PC-3 (cell line): ENCODE measurements at regions not wholly inside any gene's neighbourhood (a gene's known extent, or its start where the extent isn't known, plus 50 kb on each side); places are given as distances from the start of the nearest gene placed in this dataset.

Experiments
- ATAC-seq: fragments of 200-7000 bp; cut with Tn5 transposase; 2 replicates; pipeline ENCODE4 v1.9.1; 2020; ENCODE audit warnings: mild to moderate bottlenecking, moderate library complexity
- BruUV-seq: library from RNA; stranded (reverse); fragments of 400-500 nt; replicated peaks from 2 replicates; lab custom pipeline; 2021; lab: Mats Ljungman, UMichigan
- CTCF ChIA-PET: fragments of 300-600 bp; sonication (Branson Sonifier 250); formaldehyde crosslinking; loops from one replicate; lab custom pipeline; 2022; ENCODE audit warnings: antibody characterized with exemption; lab: Charles Lee
- POLR2A ChIA-PET: fragments of 300-600 bp; sonication (Branson Sonifier 250); formaldehyde crosslinking; loops from one replicate; lab custom pipeline; 2022; ENCODE audit warnings: antibody characterized with exemption; ENCODE audit not compliant: unreplicated experiment; lab: Charles Lee
- DNase-seq: peaks from one replicate; pipeline ENCODE4 v3.0.0-alpha.2; 2015
- H2AFZ ChIP-seq: fragments of 300-600 bp; sonication (generic); 2 replicates; pipeline ENCODE4 v1.6.0; 2016; ENCODE audit warnings: antibody characterized with exemption, low read length
- H3F3A ChIP-seq: fragments of 300-600 bp; sonication (generic); one replicate; pipeline ENCODE4 v1.6.0; 2017; ENCODE audit warnings: antibody characterized with exemption, low read length, control low read depth, mild to moderate bottlenecking; ENCODE audit not compliant: unreplicated experiment
- H3K27ac ChIP-seq: fragments of 300-600 bp; sonication (generic); 2 replicates; pipeline ENCODE4 v1.5.1; 2016; ENCODE audit warnings: mild to moderate bottlenecking, low read length
- H3K27me3 ChIP-seq: fragments of 300-600 bp; sonication (generic); 2 replicates; pipeline ENCODE4 v1.6.1; 2016; ENCODE audit warnings: low read length, mixed read lengths
- H3K36me3 ChIP-seq: fragments of 300-600 bp; sonication (generic); 2 replicates; pipeline ENCODE4 v1.6.1; 2016; ENCODE audit warnings: low read depth, mixed run types, low read length, mixed read lengths
- H3K4me1 ChIP-seq: fragments of 300-600 bp; sonication (generic); 2 replicates; pipeline ENCODE4 v1.5.1; 2016; ENCODE audit warnings: low read length; ENCODE audit not compliant: insufficient read depth
- H3K4me2 ChIP-seq: fragments of 300-600 bp; sonication (generic); 2 replicates; pipeline ENCODE4 v1.6.0; 2016; ENCODE audit warnings: low read length
- H3K4me3 ChIP-seq: fragments of 300-600 bp; sonication (generic); 2 replicates; pipeline ENCODE4 v1.5.1; 2016; ENCODE audit warnings: mild to moderate bottlenecking, low read length, mixed read lengths
- H3K79me2 ChIP-seq: fragments of 300-600 bp; sonication (generic); 2 replicates; pipeline ENCODE4 v1.6.1; 2017; ENCODE audit warnings: low read length, mixed read lengths
- H3K9ac ChIP-seq: fragments of 300-600 bp; sonication (generic); 2 replicates; pipeline ENCODE4 v1.6.0; 2016; ENCODE audit warnings: mild to moderate bottlenecking, low read length
- H3K9me2 ChIP-seq: fragments of 300-600 bp; sonication (generic); replicated peaks from 2 replicates; pipeline ENCODE4 v1.6.1; 2016; ENCODE audit warnings: mixed run types, low read length, mixed read lengths
- H3K9me3 ChIP-seq: fragments of 300-600 bp; sonication (generic); 2 replicates; pipeline ENCODE4 v1.6.1; 2016; ENCODE audit warnings: low read length, mixed read lengths
- H4K20me1 ChIP-seq: fragments of 300-600 bp; sonication (generic); 2 replicates; pipeline ENCODE4 v1.6.1; 2016; ENCODE audit warnings: low read length, mixed read lengths
- CTCF ChIP-seq: fragments of 300-600 bp; sonication (generic); conservative IDR thresholded peaks from 2 replicates; pipeline ENCODE4 v1.5.1; 2017; ENCODE audit warnings: antibody characterized with exemption, low read depth, mild to moderate bottlenecking, low read length
- EZH2 ChIP-seq: fragments of 300-600 bp; sonication (generic); IDR thresholded peaks from one replicate; pipeline ENCODE4 v1.6.1; 2017; ENCODE audit warnings: antibody characterized with exemption, mild to moderate bottlenecking, low read length; ENCODE audit not compliant: unreplicated experiment
- EZH2phosphoT487 ChIP-seq: fragments of 300-600 bp; sonication (generic); IDR thresholded peaks from 2 replicates; pipeline ENCODE4 v1.6.1; 2018; ENCODE audit warnings: mild to moderate bottlenecking, antibody characterized with exemption, low read length, borderline replicate concordance
- intact Hi-C: fragments of 100-400 bp; cut with micrococcal nuclease; formaldehyde crosslinking; loops from 2 replicates; pipeline ENCODE4 v1.9.0; 2023

- no peak overlapping the region for H3K4me3 ChIP-seq
- no peak for DNase-seq
- TF ChIP-seq EZH2phosphoT487 (no peak), EZH2 (no peak), CTCF (no peak)
- H3K36me3 ChIP-seq: no peaks in the 10 kb centered on the region
- POLR2A ChIA-PET: no interaction called here
- no peaks in the 10 kb centered on the region for H3F3A ChIP-seq
- no peaks in the 10 kb centered on the region for H3K27me3 ChIP-seq
- no peaks in the 10 kb centered on the region for H3K79me2 ChIP-seq
- CTCF ChIA-PET: no interaction called here
- BruUV-seq: no TSS peak
- intact Hi-C loops: no loop called here
- H3K9me3 ChIP-seq: peaks cover 6% of the 10 kb centered on the region; the same call in 1 of the 2 replicates
- no peak overlapping the region for H2AFZ ChIP-seq
- no peaks in the 10 kb centered on the region for H3K9me2 ChIP-seq
- no peaks in the 10 kb centered on the region for H3K4me1 ChIP-seq
- no peak overlapping the region for H3K9ac ChIP-seq
- no peak overlapping the region for H3K4me2 ChIP-seq
- ATAC-seq: no peak
- H4K20me1 ChIP-seq: no peaks in the 10 kb centered on the region
- no peak overlapping the region for H3K27ac ChIP-seq
Observed at GRCh38 chr2:22406625-22407024, 978.4 kb upstream of the KLHL29 start.

GRCh38 chr2:22420076-22420475 is 964.9 kb upstream of the KLHL29 start:
- H4K20me1 ChIP-seq: no peaks in the 10 kb centered on the region
- H3K9me3 ChIP-seq: peaks cover 4% of the 10 kb centered on the region; the same call in 1 of the 2 replicates
- no peak overlapping the region for H3K9ac ChIP-seq
- H3K27me3 ChIP-seq: no peaks in the 10 kb centered on the region
- no peak overlapping the region for H3K4me2 ChIP-seq
- no peak for DNase-seq
- no peaks in the 10 kb centered on the region for H3K9me2 ChIP-seq
- intact Hi-C loops: no loop called here
- no peaks in the 10 kb centered on the region for H3K4me1 ChIP-seq
- no peak for TF ChIP-seq EZH2
- TF ChIP-seq EZH2phosphoT487: no peak
- TF ChIP-seq CTCF: no peak
- H3K79me2 ChIP-seq: no peaks in the 10 kb centered on the region
- no peak overlapping the region for H3K4me3 ChIP-seq
- no peak for ATAC-seq
- CTCF ChIA-PET: no interaction called here
- BruUV-seq: no TSS peak
- H3K27ac ChIP-seq: no peak overlapping the region
- no peaks in the 10 kb centered on the region for H3K36me3 ChIP-seq
- POLR2A ChIA-PET: no interaction called here
- no peak overlapping the region for H2AFZ ChIP-seq
- H3F3A ChIP-seq: no peaks in the 10 kb centered on the region

- Histone ChIP-seq H3K4me1 (no peaks in the 10 kb centered on the region), H3K9me2 (no peaks in the 10 kb centered on the region), H2AFZ (no peak overlapping the region), H3K9me3 (peaks cover 3% of the 10 kb centered on the region; the same call in 1 of the 2 replicates), H3K9ac (no peak overlapping the region), H3K4me3 (no peak overlapping the region), H3K36me3 (no peaks in the 10 kb centered on the region), H4K20me1 (no peaks in the 10 kb centered on the region), H3K27me3 (no peaks in the 10 kb centered on the region), H3K27ac (no peak overlapping the region), H3F3A (no peaks in the 10 kb centered on the region), H3K79me2 (no peaks in the 10 kb centered on the region), H3K4me2 (no peak overlapping the region)
- DNase-seq (no peak), ATAC-seq (no peak)
- no TSS peak for BruUV-seq
- ChIA-PET CTCF (no interaction called here), POLR2A (no interaction called here)
- TF ChIP-seq EZH2: no peak
- no peak for TF ChIP-seq EZH2phosphoT487
- no peak for TF ChIP-seq CTCF
- intact Hi-C loops: no loop called here
Observed at GRCh38 chr2:22442051-22442450, 942.9 kb upstream of the KLHL29 start.
